GM12891 (cell line): ENCODE measurements at regions not wholly inside any gene's neighbourhood (a gene's known extent, or its start where the extent isn't known, plus 50 kb on each side); places are given as distances from the start of the nearest gene placed in this dataset.

Experiments used
- DNase-seq: peaks from one replicate; pipeline ENCODE4 v3.0.0; 2011; ENCODE audit warnings: low spot score; ENCODE audit not compliant: insufficient read length
- FAIRE-seq: peaks from 2 replicates; lab custom pipeline; 2011; peaks lifted over from hg19 to GRCh38; lab: Jason Lieb, UNC
- PAX5 ChIP-seq: IDR thresholded peaks from 2 replicates; pipeline ENCODE4 v1.6.1; 2011; ENCODE audit warnings: low read length, moderate library complexity, mild to moderate bottlenecking; ENCODE audit not compliant: insufficient read depth, severe bottlenecking
- POLR2A ChIP-seq: IDR thresholded peaks from 2 replicates; pipeline ENCODE4 v1.6.1; 2011; ENCODE audit warnings: low read depth, low read length, control low read depth
- POLR2AphosphoS5 ChIP-seq: IDR thresholded peaks from 2 replicates; pipeline ENCODE4 v1.6.1; 2011; ENCODE audit warnings: low read depth, low read length, control low read depth
- POU2F2 ChIP-seq: IDR thresholded peaks from 2 replicates; pipeline ENCODE4 v1.6.1; 2011; ENCODE audit warnings: low read depth, mild to moderate bottlenecking, control low read depth, low read length, moderate library complexity
- SPI1 ChIP-seq: IDR thresholded peaks from 2 replicates; pipeline ENCODE4 v1.6.1; 2011; ENCODE audit warnings: low read depth, low read length, control low read depth
- TAF1 ChIP-seq: IDR thresholded peaks from 2 replicates; pipeline ENCODE4 v1.6.1; 2011; ENCODE audit warnings: low read depth, low read length, control low read depth

- TF ChIP-seq POU2F2 (no peak), PAX5 (no peak), TAF1 (no peak)
- DNase-seq (no peak), FAIRE-seq (no peak)
These were observed 792.2 kb upstream of the CDH9 start for GRCh38 chr5:27830546-27830945.

GRCh38 chr5:27821681-27822080 is 783.3 kb upstream of the CDH9 start:
- DNase-seq (no peak), FAIRE-seq (no peak)
- TF ChIP-seq SPI1 (no peak), PAX5 (no peak), POLR2AphosphoS5 (no peak), POU2F2 (no peak), POLR2A (no peak), TAF1 (no peak)

DNA sequence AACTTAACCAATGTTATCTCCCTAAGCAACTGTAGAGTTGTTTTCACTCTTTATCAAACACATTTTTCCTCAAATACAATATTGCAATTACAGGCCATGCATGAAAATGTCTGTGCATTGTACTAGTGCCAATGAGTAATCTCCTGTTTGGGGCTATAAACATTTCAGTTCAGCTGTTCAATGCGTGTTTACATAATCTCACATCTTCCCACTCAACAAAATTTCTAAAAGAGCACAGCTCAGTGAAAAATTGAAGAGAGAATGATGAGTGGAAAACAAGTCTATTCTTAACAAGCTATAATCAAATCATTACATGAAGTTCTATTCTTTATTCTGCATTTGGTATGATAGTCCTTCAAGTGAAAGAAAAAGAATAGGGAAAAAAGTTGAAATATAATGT is 780.5 kb upstream of the CDH9 start:
- FAIRE-seq (no peak), DNase-seq (no peak)
- TF ChIP-seq SPI1 (no peak), POLR2A (no peak), PAX5 (no peak), POLR2AphosphoS5 (no peak), TAF1 (no peak), POU2F2 (no peak)

- FAIRE-seq (no peak), DNase-seq (no peak)
- TF ChIP-seq POLR2AphosphoS5 (no peak), PAX5 (no peak), TAF1 (no peak), POLR2A (no peak), POU2F2 (no peak), SPI1 (no peak)
These were observed 776.6 kb upstream of the CDH9 start for GRCh38 chr5:27814983-27815382.

GRCh38 chr5:27814286-27814685 is 775.9 kb upstream of the CDH9 start:
- FAIRE-seq (no peak), DNase-seq (no peak)
- TF ChIP-seq TAF1 (no peak), POU2F2 (no peak), PAX5 (no peak), SPI1 (no peak), POLR2AphosphoS5 (no peak), POLR2A (no peak)

GRCh38 chr5:27810458-27810857 is 772.1 kb upstream of the CDH9 start:
- TF ChIP-seq SPI1 = no peak
- no peak for TF ChIP-seq POLR2AphosphoS5
- TF ChIP-seq POU2F2 = no peak
- no peak for TF ChIP-seq TAF1
- no peak for TF ChIP-seq POLR2A
- TF ChIP-seq PAX5 = no peak
- DNase-seq (no peak), FAIRE-seq (no peak)

GRCh38 chr5:27797220-27797619 is 758.8 kb upstream of the CDH9 start:
- DNase-seq (no peak), FAIRE-seq (no peak)
- TF ChIP-seq POLR2AphosphoS5 = no peak
- TF ChIP-seq POU2F2 = no peak
- no peak for TF ChIP-seq SPI1
- TF ChIP-seq TAF1 = no peak
- no peak for TF ChIP-seq PAX5
- TF ChIP-seq POLR2A = no peak

DNA sequence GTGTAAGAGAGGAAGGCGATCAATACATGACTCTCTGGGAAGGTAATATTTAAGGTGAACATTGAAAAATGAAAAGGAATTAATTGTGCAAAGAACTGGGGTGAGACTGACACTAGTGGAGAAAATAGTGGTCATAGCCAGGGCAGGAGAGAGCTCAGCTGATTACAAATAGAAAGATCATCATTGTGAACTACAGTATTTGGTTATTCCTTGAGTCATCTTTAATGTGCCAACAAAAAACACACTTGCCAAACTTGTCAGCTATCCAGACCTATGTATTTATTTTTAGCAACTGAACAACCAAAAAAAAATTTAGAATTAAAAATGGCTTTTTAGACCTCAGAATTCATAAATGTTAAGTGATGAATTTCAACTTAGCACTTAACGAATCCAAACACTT is 749.8 kb upstream of the CDH9 start:
- FAIRE-seq (no peak), DNase-seq (no peak)
- no peak for TF ChIP-seq POU2F2
- TF ChIP-seq PAX5 = no peak
- no peak for TF ChIP-seq SPI1
- no peak for TF ChIP-seq POLR2A
- TF ChIP-seq TAF1 = no peak
- no peak for TF ChIP-seq POLR2AphosphoS5

DNA sequence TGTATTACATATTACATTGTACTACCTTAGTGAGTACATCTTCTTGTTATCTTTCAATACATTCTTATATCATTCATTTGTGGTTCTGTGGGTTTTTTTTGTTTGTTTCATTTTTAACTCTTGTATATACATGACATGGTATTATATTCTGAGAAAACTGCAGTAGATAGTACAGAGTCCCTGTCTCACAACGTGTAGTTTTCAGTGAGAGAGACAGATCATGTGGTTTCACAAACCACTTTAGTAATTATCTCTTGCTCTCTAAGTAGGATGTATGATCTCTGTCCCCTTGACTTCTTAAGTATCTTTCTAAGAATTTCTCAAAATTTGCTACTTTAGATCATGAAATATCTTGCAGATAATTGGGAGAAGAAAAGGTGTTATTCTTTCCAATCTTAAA is 745.9 kb upstream of the CDH9 start:
- DNase-seq = no peak
- TF ChIP-seq PAX5 (no peak), POU2F2 (no peak), TAF1 (no peak), POLR2AphosphoS5 (no peak), SPI1 (no peak), POLR2A (no peak)
- FAIRE-seq = no peak

- FAIRE-seq = no peak
- DNase-seq = no peak
- TF ChIP-seq POU2F2 = no peak
- no peak for TF ChIP-seq TAF1
- TF ChIP-seq SPI1 = no peak
- TF ChIP-seq PAX5 = no peak
- TF ChIP-seq POLR2AphosphoS5 = no peak
- no peak for TF ChIP-seq POLR2A
These were observed 739.7 kb upstream of the CDH9 start for GRCh38 chr5:27778121-27778520.
